ENCODE measurements at regions not wholly inside any gene's neighbourhood (a gene's known extent, or its start where the extent isn't known, plus 50 kb on each side); places are given as distances from the start of the nearest gene placed in this dataset.

- Histone ChIP-seq H3K4me1 (ENCODE audit: insufficient read depth, low read length) (no peaks in the 10 kb centered on the region), H3K79me2 (ENCODE audit: insufficient read depth, low read length) (no peaks in the 10 kb centered on the region), H3K9me3 (ENCODE audit: low read length) (no peaks in the 10 kb centered on the region), H4K20me1 (ENCODE audit: insufficient read depth, low read length) (no peaks in the 10 kb centered on the region), H3K27ac (ENCODE audit: extremely low read length, insufficient read depth, low read length) (no peak overlapping the region), H2AFZ (ENCODE audit: low read length) (no peak overlapping the region), H3K36me3 (replicated peaks in 1 of 2; ENCODE audit: control insufficient read depth in 1 of 2, insufficient read depth in 2 of 2, low read length in 2 of 2) (no peaks in the 10 kb centered on the region), H3K27me3 (ENCODE audit: control insufficient read depth in 1 of 2, insufficient read depth in 2 of 2, low read length in 2 of 2) (no peaks in the 10 kb centered on the region), H3K4me3 (replicated peaks in 1 of 3; ENCODE audit: insufficient read depth in 1 of 3, low read depth in 2 of 3, low read length in 3 of 3) (no peak overlapping the region), H3K4me2 (ENCODE audit: low read depth, low read length) (no peak overlapping the region), H3K9ac (ENCODE audit: insufficient read depth, low read depth, low read length) (no peak overlapping the region)
- DNase-seq (ENCODE audit: low spot score) = no peak
- POLR2A ChIA-PET = no interaction called here
- no TSS peak for BruUV-seq (replicated peaks)
- in situ Hi-C loops (cut with HindIII; ENCODE audit: extremely low pct_ligation_motif_present, low pct_unique_long_range_greater_than_20kb) = no loop called here
- intact Hi-C loops (cut with micrococcal nuclease; ENCODE audit: unreplicated experiment) = no loop called here
- no peak for ATAC-seq
- CTCF ChIA-PET (ENCODE audit: low intra/inter-chr PET ratio, low total read pairs) = no interaction called here
- TF ChIP-seq MXD4 (CRISPR knock-in tag; IDR thresholded peaks at IDR 0.05) (no peak), PHF21A (CRISPR knock-in tag; IDR thresholded peaks at IDR 0.05) (no peak), TBX2 (CRISPR knock-in tag; IDR thresholded peaks at IDR 0.05; ENCODE audit: borderline replicate concordance) (no peak), ZBTB39 (CRISPR knock-in tag; IDR thresholded peaks at IDR 0.05) (no peak), HES4 (CRISPR knock-in tag; IDR thresholded peaks at IDR 0.05; ENCODE audit: borderline replicate concordance) (no peak), YEATS4 (CRISPR knock-in tag; IDR thresholded peaks at IDR 0.05; ENCODE audit: borderline replicate concordance) (no peak), ZNF501 (CRISPR knock-in tag; IDR thresholded peaks at IDR 0.05) (no peak), THAP8 (CRISPR knock-in tag; IDR thresholded peaks at IDR 0.05; ENCODE audit: borderline replicate concordance) (no peak), MYPOP (CRISPR knock-in tag; IDR thresholded peaks at IDR 0.05) (no peak), TCF7 (IDR thresholded peaks at IDR 0.05; ENCODE audit: low read depth) (no peak), SP1 (IDR thresholded peaks at IDR 0.05) (no peak), SP1 (CRISPR knock-in tag; IDR thresholded peaks at IDR 0.05) (no peak), U2AF1 (optimal IDR thresholded peaks at IDR 0.05; ENCODE audit: low read depth, low read length) (no peak), REL (CRISPR knock-in tag; conservative IDR thresholded peaks at IDR 0.05) (no peak)
- FAIRE-seq = no peak
Measured at GRCh38 chr13:71210861-71211260, 656.1 kb downstream of the DACH1 start.
